Left lobe of liver (tissue), 2 donors: ENCODE measurements at regions not wholly inside any gene's neighbourhood (a gene's known extent, or its start where the extent isn't known, plus 50 kb on each side); places are given as distances from the start of the nearest gene placed in this dataset.

Experiments used
- ATAC-seq: fragments of 200-7000 bp; cut with Tn5 transposase; one replicate; pipeline ENCODE4 v1.9.1; 2020; ENCODE audit warnings: mild to moderate bottlenecking, moderate library complexity
- DNase-seq: peaks from one replicate; pipeline ENCODE4 v3.0.0-alpha.2; 2020; ENCODE audit warnings: low spot score
- donor health status: DM: no; HTN: no; CAD: no; lungs with moderate emphysema.
- donor health status: DM: no; HTN: yes; CAD: no.

DNA sequence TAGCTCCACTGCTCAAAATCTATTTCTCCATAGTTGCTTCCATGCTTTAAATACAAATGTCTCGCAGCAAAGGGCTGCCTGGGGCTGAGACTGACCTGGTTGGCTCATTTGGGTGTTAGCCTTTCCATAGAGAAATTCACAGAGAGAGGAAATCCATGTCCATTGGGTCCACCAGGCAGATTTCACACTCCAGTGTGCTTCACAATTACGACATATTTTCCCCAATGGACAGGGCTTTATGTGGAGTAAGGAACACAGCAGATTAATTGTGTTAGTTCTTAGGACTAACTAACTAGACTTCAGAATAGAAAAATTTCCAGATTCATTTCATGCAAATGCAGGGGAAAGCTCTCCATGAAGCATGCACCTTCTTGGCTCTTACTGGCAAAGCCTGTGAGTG, 180.7 kb downstream of the FBXO15 start:
- no peak for ATAC-seq
- no peak for DNase-seq

DNA sequence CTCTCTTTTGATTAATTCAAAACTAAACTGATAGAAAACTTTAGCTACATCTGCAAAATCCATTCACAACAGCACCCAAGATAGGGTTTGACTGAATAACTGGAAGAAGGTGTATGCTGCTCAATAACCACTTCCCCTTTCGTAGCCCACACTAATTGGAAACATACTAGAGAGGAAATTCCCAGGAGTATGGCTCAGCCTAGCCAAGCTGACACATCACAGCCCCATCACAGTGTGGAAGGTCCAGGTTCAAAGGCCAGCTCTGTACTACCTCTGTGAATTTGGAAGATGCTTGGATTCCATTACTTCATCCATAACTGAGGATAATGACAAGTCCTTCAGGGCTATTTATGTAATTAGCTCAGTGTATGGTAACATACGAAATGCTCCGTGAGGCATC, 185.4 kb downstream of the FBXO15 start:
- ATAC-seq (no peak), DNase-seq (no peak)

DNA sequence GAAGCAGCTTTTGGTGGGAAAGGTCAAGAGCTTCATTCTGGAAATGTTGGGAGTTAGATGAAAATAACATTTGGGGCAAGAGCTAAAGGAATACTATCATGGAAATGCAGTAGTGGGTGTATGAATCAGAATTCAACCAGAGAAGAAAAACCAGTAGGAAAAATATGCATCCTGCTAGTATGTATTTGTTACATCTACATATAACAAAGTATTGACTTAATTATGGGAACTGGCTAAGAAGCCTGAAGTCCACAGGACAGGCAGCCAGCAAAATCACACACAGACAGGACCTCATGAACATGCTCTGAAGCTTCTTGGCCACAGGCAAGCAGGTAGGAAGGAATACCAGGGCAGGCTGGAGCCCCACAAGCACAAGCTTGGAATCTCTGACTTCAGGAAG, 185.8 kb downstream of the FBXO15 start:
- no peak for ATAC-seq
- DNase-seq, result no peak

DNA sequence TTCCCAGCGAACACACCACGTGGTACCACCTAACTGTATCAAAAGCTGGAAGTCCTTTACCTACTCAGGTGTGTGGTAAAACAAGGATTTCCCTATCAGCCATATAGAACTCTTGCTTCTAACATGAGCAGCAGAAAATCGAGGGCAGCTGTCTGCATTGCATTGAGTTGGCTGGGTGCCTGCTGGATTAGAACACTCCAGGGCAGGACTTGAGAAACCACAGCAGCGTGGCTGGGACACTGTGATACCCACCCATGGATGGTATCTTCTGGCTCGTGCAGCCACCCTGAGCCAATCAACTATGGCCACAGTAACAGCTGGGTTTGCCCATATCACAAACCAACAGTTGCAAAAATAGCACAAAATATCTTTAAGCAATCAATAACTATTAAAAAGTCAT, 188.3 kb downstream of the FBXO15 start:
- DNase-seq (no peak), ATAC-seq (no peak)

DNA sequence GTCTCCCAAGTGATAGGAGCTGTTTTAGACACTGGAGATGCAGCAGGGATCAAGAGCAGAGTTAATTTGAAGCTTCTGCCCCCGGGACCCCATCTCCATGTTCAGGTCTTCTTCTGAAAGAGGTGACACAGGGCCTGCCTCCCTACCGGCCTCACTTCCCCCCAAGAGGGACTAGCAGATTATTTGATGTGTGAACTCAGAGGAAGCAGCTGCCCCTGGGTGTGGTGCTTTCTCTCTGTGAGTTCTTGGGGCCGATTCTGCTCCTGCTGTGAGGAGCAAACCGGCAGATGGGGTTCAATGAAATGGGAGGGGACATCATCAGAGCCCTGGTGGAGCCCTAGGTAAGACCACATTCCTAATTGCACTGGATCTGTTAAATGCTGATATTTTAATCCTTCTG, 193.4 kb downstream of the FBXO15 start:
- ATAC-seq (no peak), DNase-seq (no peak)

DNA sequence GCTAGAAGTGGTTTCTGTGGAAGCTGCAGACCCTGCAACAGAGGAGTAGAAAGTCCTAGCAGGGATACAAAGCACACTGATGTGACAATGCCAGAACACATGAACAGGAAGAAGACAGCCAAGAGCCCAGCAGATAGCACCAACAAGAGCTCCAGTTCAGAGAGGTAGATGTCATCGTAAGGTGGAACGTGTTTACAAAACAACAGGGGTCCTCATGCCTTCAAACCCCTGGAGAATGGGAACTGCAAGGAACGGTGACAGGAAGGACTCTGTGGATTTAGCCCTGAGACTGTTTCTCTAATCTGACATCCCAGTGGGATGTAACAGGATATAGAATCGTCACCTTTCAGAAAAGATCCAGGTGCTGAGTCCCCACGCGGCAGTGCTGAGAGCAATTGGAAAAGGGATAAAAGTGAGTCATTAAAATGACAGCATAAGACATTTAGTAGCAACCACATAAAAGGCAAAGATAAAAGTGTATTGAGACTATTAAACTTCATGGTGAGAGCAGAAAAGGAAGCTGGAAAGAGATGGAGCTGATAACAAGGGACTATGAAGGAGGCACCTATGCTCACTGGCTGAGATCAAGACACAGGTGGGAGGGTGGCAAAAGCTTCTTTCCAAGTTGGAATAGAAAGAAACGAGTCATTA, 195.2 kb downstream of the FBXO15 start:
- no peak for ATAC-seq
- DNase-seq, result no peak

DNA sequence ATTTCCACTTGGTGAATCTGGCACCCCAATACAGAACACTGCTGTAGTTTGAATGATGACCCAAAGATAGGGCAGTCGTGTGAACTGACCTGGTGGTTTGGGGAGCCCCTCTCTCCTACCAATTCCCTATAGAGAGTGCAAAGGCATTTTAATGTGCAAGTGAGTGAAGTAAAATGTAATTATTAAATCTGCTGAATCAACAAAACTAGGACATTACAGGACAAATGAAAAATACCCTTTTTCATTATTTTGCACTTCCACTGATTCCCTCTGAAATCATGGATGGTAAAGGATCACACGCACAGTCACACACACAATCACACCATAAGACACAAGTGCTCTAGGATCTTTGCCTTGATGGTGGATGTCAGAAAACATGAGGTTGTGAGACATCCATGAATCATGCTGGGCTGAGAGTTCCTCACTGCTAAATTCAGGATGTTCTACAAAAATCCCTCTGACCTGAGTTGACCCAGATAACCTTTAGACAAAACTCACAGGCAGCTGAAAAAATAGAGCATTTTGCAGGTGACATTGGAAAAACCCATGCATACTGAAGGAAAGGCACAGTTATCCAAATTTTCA, 197.4 kb downstream of the FBXO15 start:
- no peak for DNase-seq

DNA sequence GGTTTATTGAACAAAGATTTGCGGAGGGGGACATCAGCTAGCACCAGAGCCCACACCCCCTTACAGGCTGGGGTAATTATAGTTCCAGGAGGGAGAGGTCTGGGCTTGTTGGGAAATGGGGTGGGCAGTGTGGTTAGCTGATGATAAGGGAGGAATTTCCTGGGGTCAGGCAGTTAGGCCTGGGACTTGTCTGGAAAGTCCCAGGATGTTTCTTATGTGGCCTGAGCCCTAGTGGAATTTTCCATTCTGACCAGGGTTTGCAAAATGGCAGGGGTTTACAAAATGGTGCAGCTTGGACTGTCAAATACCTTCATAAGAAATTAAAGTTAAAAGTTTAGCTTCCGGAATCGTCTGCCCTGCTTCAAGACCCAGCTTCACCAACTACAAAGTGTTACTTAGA, 199.1 kb downstream of the FBXO15 start:
- ATAC-seq (no peak), DNase-seq (no peak)

More for the DNA sequence above, 197.4 kb downstream of the FBXO15 start:
- ATAC-seq, result no peak

DNA sequence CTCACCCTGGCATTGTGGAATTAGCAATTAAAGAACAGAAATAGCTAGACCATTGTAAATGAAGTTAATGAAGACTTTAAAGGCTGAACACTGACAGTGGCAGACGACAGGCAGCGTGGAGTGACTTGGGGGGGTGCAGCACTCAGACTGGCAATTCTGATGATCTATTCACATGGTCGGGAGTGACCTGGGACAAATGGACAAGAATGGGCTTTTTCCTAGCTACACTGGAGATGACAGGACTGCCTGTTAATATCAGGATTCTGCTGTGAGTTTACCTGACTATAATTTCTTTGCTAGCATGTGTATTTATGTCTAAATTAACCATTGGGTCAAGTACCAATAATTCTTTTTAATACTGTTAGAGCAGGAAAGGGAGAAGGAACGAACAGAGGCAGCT, 199.6 kb downstream of the FBXO15 start:
- ATAC-seq (no peak), DNase-seq (no peak)

DNA sequence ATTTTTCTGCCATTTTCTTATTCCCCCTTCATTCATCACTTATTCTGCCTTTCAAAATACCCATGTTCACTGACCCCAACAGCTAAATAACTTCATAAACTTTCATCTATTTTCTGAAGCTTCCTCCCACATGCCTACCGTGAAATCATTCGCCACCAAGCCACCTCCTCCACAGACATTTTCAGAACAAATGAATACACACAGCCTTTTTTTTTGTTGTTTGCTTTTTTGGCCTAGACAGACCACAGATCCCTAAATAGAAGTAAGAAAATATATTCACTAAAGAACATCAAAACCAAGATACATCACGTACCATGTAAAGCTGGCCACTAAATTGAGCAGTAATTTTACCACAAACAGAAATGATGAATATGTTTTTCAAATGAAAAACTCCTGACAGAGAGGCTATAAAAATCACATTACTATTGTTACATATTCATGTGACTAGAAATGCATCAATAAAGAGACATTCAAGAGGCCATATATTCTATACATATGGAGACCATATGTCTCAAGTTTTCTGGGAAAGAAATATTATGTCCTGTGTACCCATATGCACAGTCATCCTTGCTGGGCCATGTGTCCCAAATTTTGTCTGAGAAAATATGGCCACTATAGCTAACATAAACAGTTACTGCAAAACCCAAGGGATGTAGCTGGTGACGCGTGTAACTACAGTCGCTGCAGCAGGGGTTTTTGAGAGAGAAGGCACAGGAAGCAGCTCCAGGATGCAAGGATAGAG, 200.3 kb downstream of the FBXO15 start:
- no peak for DNase-seq
- no peak for ATAC-seq

DNA sequence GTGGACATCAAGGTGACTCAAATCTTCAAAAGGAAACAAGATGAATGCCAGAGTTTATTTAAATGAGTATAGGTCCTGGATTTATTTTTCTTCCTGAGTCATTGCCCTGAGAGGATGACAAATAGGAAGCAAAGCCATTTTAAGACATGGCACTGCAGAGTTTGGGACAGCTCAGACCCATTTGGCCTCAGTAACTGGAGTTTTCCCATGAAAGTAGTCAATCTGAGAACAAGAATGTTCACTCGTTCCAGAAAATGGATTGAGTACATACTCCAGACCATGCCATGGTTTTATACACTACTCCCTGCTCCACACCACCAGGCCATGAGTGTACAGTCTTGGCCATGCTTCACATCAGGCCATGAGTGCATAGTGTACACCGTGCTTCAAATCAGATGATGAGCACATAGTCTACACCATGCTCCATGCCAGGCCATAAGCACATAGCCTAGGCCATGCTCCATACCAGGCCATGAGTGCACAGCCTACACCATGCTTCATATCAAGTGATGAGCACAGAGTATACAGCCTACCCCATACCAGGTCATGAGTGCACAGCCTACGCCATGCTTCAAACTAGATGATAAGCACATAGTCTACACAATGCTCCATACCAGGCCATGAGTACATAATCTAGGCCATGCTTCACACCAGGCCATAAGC, 202.4 kb downstream of the FBXO15 start:
- no peak for ATAC-seq
- DNase-seq, result no peak

DNA sequence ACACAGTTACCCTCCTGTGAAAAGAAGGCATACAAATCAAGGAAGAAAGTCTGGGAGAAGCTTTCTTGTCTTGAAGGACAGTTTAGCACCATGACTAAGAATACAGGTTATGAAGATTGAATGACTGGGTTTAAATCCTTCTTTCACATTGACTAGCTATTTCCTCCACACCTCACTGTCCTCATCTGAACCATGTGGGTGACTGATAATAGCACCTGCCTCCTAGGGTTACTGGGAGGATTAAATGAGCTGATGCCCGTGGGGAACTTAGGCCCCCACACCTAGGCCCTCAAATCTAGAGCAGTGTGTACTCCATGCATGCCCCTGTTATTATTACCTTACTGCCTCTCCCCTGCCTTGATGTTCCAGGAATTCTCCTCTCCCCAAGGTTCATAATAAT, 202.9 kb downstream of the FBXO15 start:
- ATAC-seq, result no peak
- no peak for DNase-seq

DNA sequence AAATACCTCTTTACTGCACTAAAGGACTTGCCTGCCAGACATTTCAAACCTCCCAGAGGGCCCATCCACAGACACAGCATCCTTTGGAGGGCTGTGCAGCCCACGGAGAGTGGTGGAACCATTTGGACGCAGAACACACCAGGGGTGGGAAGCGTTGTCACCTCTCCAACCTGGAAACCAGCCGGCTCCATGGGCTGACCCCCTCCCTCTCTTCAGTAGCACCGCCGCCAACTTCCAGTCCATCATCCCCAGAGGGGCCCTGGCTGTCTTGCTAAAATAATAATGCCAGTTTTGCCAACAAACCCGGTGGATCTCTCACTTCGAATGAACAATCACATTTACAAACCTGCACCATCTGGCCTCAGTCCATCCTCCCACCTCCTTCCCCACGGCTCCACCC, 203.9 kb downstream of the FBXO15 start:
- ATAC-seq (no peak), DNase-seq (no peak)

DNA sequence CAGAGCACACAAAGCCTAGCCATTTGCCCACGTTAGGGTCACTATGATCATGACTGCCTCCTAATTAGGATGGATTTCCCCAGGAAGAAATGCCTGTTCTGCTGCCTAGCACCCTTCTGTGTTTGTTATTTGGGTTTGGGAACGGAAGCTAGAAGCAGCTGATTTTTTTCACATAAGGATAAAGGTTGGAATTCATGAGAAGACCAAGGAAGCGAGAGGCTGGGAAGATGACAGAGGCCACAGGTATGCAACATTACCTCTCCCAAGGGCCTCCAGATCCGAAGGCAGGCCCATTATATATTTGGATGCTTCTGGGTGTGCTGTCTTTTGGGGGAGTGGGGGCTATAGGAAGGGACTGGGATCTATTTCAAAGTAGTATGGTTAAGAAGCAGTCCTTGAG, 204.7 kb downstream of the FBXO15 start:
- DNase-seq (no peak), ATAC-seq (no peak)

DNA sequence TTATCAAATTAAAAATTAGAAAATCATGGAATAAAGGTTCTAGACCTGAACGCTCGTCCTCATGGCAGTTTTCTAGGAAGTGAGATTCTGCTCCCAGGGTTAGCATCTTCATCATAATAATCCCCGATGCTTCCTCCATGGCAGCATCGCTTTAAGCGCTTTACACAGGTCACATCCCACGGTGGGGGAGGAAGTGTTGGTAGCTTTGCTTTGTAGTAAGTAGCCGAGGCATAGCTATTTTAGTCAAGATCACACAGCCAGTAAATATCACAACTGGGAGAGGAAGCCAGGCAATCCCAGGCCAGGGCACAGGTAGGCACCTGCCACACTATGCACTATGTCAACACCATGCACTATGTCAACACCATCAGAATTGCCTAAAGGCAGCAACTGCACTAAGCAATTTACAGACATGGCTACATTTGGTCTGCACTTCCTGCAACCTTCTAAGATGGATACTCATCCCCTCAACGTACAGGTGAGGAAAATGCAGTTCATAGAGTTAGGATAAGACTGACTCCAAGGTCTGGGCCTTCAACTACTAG, 205.5 kb downstream of the FBXO15 start:
- no peak for DNase-seq

DNA sequence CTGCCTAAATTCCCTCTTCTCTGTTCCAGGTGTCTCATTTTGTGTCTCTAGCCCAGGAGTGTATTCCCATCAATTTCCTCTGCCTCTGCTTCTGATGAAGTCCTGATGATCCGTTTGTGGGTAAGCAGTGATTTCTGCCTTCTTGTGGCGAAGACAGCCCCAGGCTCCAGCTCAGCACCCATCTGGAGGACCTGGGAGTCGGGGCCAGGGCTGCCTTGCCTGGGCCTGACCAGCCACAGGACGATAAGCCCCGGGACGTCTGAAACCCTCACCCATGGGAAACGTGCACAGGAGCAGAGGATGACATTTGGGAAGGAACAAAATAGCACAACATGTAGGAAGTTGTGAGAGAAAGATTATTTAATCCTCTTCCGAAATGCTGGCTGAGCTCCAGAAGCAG, 206.9 kb downstream of the FBXO15 start:
- DNase-seq (no peak), ATAC-seq (no peak)

More for the DNA sequence above, 205.5 kb downstream of the FBXO15 start:
- ATAC-seq, result no peak

DNA sequence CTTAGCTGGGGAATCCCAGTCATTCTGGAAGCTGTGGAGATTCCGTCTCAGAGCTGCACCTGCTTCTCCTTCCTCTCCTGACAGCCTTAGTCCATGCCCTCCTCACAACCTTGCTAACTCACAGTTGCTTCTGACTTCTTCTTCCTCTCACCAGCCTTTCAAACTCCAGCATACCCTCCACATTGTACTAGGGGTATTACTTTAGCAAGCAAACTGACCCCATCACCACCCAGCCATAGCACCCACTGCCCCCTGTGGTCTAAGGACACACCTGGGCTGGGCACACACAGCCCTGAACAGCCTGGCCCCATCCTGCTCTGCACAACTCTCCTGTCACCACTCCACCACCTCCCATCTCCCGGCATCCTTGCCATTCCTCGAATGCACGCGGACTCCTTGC, 208.2 kb downstream of the FBXO15 start:
- DNase-seq, result no peak
- ATAC-seq, result no peak

DNA sequence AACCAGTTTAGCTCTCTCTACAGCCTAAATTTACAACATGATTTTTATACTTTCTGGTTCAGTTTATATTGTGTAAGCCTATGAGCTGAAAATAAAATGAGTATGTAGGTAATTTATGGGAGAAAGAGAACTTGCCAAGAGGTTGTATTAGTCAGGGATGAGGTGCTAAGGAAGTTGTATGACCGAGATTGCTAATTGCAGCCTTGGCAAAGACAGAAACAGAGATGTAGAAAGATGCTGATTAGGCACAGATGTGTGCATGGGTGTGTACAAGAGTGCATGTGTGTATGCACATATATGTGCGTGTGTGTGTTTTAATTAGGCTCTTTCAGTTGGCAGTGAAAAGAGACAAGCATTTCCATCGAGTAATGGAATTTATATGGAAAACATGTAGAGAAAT, 213.9 kb downstream of the FBXO15 start:
- ATAC-seq, result no peak
- DNase-seq, result no peak

DNA sequence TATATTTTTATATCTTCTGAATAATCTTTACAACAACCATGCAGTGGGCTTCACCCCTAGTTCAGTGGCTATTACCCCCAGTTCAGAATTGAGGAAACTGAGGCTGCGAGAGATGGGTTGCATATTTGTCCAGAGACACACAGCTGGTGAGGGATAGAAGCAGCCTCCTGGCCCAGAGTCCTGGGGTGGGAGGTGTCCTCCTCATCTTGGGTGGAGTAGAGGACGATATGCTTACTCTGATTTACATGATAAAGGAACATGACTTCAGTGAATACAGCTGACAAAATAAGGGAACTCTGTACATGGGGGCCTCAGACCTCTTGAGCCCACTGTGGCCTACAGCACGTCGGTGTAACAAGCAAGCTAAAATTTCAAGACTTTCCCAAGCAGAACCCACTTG, 214.7 kb downstream of the FBXO15 start:
- ATAC-seq (no peak), DNase-seq (no peak)

DNA sequence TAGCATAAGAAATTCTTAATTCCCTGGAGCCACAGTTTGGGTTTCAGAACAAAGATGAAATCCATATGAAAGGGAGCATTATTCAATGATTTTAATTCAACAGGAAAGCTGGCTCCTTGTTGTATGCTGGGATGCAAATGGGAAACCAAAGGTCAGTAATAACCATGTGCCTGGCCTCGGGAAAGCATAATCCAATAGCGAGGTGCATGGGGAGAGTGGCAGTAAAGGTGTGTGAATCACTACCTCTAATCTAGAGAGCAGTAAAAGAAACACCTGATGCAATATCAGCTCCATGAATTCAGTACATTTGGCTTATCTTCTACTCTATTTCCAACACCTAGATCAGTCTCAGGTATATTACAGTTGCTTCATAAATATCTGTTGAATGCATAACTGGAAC, 220.1 kb downstream of the FBXO15 start:
- ATAC-seq, result no peak
- DNase-seq, result no peak

DNA sequence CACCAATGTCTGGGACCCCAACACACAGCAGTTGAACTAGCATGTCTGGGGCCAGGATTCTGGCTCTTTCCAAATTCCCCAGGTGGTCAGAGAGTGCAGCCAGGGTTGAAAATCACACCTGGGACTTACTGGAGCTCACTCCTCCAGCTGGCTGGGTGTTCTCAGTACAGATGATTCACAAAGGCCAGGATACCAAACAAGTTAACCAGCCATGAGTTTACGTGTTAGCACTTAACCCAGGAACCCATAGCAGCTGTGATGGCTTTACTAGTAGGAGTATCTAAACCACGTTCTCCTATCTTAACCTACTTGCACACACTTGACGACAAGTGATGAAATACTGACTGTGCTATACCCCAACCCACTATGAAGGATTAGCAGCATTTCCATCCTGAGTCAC, 222.8 kb downstream of the FBXO15 start:
- ATAC-seq, result no peak
- DNase-seq, result no peak

DNA sequence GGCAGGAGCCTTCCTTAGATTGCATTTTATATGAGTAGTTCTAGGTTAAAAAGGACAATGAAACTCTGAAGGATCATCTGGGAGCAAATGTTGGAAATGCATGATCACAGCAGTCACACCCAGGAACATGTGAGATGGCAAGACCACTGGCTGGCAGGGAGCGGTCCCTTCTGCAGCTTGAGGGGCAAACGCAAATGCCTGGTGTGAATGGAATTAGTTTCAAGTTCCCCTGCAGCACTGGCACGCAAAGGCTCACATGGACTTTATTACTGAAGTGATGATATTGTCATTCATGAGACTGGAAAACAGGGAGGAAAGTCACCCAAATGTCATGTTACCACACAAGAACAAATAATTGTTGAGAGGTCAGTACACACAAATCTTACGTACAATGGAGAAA, 223.3 kb downstream of the FBXO15 start:
- ATAC-seq (no peak), DNase-seq (no peak)
